HepG2 (cell line): ENCODE measurements at regions not wholly inside any gene's neighbourhood (a gene's known extent, or its start where the extent isn't known, plus 50 kb on each side); places are given as distances from the start of the nearest gene placed in this dataset.

ENCODE experiments used
- ATAC-seq: fragments of 200-7000 bp; cut with Tn5 transposase; 3 replicates; pipeline ENCODE4 v1.9.1; 2020; ENCODE audit warnings: mild to moderate bottlenecking, moderate library complexity
- BruUV-seq: library from RNA; stranded (reverse); fragments of 400-500 nt; replicated peaks from 2 replicates; lab custom pipeline; 2021; lab: Mats Ljungman, UMichigan
- CTCF ChIA-PET: fragments of 300-600 bp; formaldehyde crosslinking; extraction: SDS; loops from one replicate; lab custom pipeline; 2021; ENCODE audit warnings: low total read pairs, inconsistent platforms, low intra/inter-chr PET ratio; lab: Yijun Ruan, JAX
- POLR2A ChIA-PET: fragments of 350-600 bp; sonication (Branson Sonifier 250); formaldehyde crosslinking; loops from one replicate; lab custom pipeline; 2020; ENCODE audit warnings: antibody characterized with exemption, inconsistent platforms; lab: Yijun Ruan, JAX
- DNase-seq: peaks from one replicate; pipeline ENCODE4 v3.0.0-alpha.2; 2015; ENCODE audit warnings: low spot score
- FAIRE-seq: peaks from 3 replicates; lab custom pipeline; 2011; peaks lifted over from hg19 to GRCh38; lab: Jason Lieb, UNC
- H2AFZ ChIP-seq: one replicate; pipeline ENCODE4 v1.6.1; 2011; ENCODE audit warnings: low read length, inconsistent platforms
- H3K27ac ChIP-seq: fragments of 300-600 bp; 3 replicates; pipeline ENCODE4 v1.8.0; 2011; ENCODE audit warnings: mixed run types, mild to moderate bottlenecking, mixed read lengths, low read length, inconsistent platforms; ENCODE audit not compliant: insufficient read depth; ENCODE audit errors: extremely low read length
- H3K27me3 ChIP-seq, 2 experiments: fragments of 200-600 bp in 1 of 2; 2 replicates in 1 of 2; 3 replicates in 1 of 2; pipeline versions ENCODE4 v1.6.0 to v1.8.0; 2011; ENCODE audit warnings: low read length in 2 of 2, mild to moderate bottlenecking in 2 of 2, moderate library complexity in 2 of 2, inconsistent platforms in 1 of 2; ENCODE audit not compliant: insufficient read depth in 2 of 2, control insufficient read depth in 1 of 2
- H3K36me3 ChIP-seq, 2 experiments: fragments of 200-600 bp in 1 of 2; replicated peaks in 1 of 2; 2 replicates in 1 of 2; 3 replicates in 1 of 2; pipeline versions ENCODE4 v1.5.1 to v1.8.0; 2011; ENCODE audit warnings: low read length in 2 of 2, inconsistent platforms in 1 of 2; ENCODE audit not compliant: insufficient read depth in 2 of 2, control insufficient read depth in 1 of 2
- H3K4me1 ChIP-seq: 2 replicates; pipeline ENCODE4 v1.5.1; 2012; ENCODE audit warnings: low read length, inconsistent platforms; ENCODE audit not compliant: insufficient read depth
- H3K4me2 ChIP-seq: 2 replicates; pipeline ENCODE4 v1.6.0; 2011; ENCODE audit warnings: low read depth, low read length, inconsistent platforms
- H3K4me3 ChIP-seq, 3 experiments: fragments of 200-600 bp in 1 of 3; sonication (generic), shearing (Covaris generic) in 1 of 3; replicated peaks in 1 of 3; 2 replicates each; pipeline ENCODE4 v1.5.1; 2011 to 2016; ENCODE audit warnings: low read length in 3 of 3, inconsistent platforms in 2 of 3, low read depth in 2 of 3, mild to moderate bottlenecking in 2 of 3, control low read depth in 1 of 3, mixed read lengths in 1 of 3; ENCODE audit not compliant: insufficient read depth in 1 of 3
- H3K79me2 ChIP-seq: one replicate; pipeline ENCODE4 v1.6.1; 2011; ENCODE audit warnings: low read length, inconsistent platforms; ENCODE audit not compliant: insufficient read depth
- H3K9ac ChIP-seq: 2 replicates; pipeline ENCODE4 v1.6.0; 2011; ENCODE audit warnings: mild to moderate bottlenecking, low read depth, low read length, inconsistent platforms; ENCODE audit not compliant: insufficient read depth
- H3K9me3 ChIP-seq: 2 replicates; pipeline ENCODE4 v1.5.1; 2012; ENCODE audit warnings: mild to moderate bottlenecking, low read length
- H4K20me1 ChIP-seq: 2 replicates; pipeline ENCODE4 v1.6.0; 2011; ENCODE audit warnings: inconsistent platforms, mild to moderate bottlenecking, low read length, moderate library complexity; ENCODE audit not compliant: insufficient read depth
- DNMT3B ChIP-seq: conservative IDR thresholded peaks from 2 replicates; pipeline ENCODE4 v1.6.1; 2016; ENCODE audit warnings: missing biosample characterization, control low read depth
- HNRNPL ChIP-seq: fragments of 200-400 bp; formaldehyde crosslinking; IDR thresholded peaks from 2 replicates; pipeline ENCODE4 v1.6.1; 2017; ENCODE audit warnings: mild to moderate bottlenecking, low read depth, low read length
- MTA1 ChIP-seq: sonication (generic); formaldehyde crosslinking; IDR thresholded peaks from 2 replicates; pipeline ENCODE4 v1.4.0; 2020; ENCODE audit warnings: missing genetic modification reagents, mild to moderate bottlenecking, borderline replicate concordance
- U2AF1 ChIP-seq: fragments of 200-400 bp; formaldehyde crosslinking; optimal IDR thresholded peaks from 2 replicates; pipeline ENCODE3; 2017; ENCODE audit warnings: mild to moderate bottlenecking, low read depth, low read length
- ZNF121 ChIP-seq: sonication (generic); formaldehyde crosslinking; IDR thresholded peaks from 2 replicates; pipeline ENCODE4 v1.5.0; 2020; ENCODE audit warnings: mild to moderate bottlenecking, missing genetic modification reagents
- ZNF263 ChIP-seq: sonication (generic); formaldehyde crosslinking; IDR thresholded peaks from 2 replicates; pipeline ENCODE4 v1.4.0; 2020; ENCODE audit warnings: missing genetic modification reagents
- ZNF296 ChIP-seq: sonication (generic); formaldehyde crosslinking; conservative IDR thresholded peaks from 2 replicates; pipeline ENCODE4 v1.5.0; 2020; ENCODE audit warnings: mild to moderate bottlenecking, missing genetic modification reagents
- WGBS: methylation state at CpG from one replicate; pipeline ENCODE4 v1.1.6; 2017; ENCODE audit warnings: low lambda C conversion rate; 5-methylcytosine and 5-hydroxymethylcytosine counted together
- in situ Hi-C: cut with HindIII; loops from 2 replicates; pipeline ENCODE4 v1.10.0; 2017; ENCODE audit warnings: low pct_unique_long_range_greater_than_20kb; ENCODE audit not compliant: extremely low pct_ligation_motif_present
- intact Hi-C: fragments of 100-400 bp; cut with micrococcal nuclease; formaldehyde crosslinking; loops from one replicate; pipeline ENCODE4 v1.10.0; 2022; ENCODE audit not compliant: unreplicated experiment
- TF ChIP-seq, protein P1 (sequence below): sonication (generic); formaldehyde crosslinking; IDR thresholded peaks from 2 replicates; pipeline ENCODE4 v1.4.0; 2020; ENCODE audit warnings: mild to moderate bottlenecking, missing genetic modification reagents, borderline replicate concordance

DNA sequence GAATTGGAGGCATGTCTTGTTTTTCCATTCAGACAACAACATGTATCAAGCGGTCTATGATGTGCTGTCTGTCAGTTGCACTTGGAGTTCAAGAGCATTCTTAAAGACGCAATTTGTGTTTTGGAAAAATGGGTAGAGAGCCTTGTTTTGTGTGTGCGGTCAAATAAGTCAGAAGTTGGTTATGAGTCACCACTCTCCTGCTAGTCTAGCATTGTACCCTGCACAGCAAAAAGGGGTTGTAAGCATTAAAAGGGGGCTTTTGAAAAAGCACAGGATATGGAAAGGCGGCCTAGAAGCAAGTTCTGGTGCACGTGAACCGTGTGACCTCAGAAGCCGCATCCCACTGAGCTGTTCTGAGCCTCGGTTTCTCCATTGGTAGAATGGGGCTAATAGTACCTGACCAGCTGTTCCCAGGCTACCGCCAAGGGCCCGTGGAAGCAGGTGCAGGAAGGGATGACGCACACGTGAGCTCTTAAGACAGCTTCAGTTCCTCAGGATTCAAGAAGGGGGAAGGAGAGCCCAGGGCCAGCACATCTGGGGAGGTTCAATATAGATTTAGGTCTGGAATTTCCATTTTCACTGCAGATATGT is 61.6 kb upstream of the SNX9 start (continued):
- TF ChIP-seq, protein P1, sequence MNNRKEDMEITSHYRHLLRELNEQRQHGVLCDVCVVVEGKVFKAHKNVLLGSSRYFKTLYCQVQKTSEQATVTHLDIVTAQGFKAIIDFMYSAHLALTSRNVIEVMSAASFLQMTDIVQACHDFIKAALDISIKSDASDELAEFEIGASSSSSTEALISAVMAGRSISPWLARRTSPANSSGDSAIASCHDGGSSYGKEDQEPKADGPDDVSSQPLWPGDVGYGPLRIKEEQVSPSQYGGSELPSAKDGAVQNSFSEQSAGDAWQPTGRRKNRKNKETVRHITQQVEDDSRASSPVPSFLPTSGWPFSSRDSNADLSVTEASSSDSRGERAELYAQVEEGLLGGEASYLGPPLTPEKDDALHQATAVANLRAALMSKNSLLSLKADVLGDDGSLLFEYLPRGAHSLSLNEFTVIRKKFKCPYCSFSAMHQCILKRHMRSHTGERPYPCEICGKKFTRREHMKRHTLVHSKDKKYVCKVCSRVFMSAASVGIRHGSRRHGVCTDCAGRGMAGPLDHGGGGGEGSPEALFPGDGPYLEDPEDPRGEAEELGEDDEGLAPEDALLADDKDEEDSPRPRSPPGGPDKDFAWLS = no peak
- TF ChIP-seq, all 625 proteins: peak for 2

DNA sequence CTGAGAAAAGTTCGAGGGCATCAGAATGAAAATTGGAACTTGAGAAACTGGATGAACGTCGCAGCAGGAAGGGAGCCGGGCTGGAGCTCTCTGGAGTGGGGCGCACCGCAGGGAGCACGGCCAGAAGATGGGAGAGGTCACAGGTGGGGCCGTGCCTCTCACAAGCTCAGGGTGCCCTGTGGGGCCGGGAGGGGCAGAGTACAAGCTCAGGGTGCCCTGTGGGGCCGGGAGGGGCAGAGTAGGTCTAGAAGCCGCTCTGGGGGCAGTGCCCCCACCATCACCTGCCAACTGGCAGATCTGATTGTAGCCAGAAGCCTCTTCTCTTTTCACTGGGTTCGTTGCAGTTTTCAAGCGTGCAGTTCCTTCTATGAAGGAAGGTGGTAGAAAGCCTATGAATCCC is 61.1 kb upstream of the SNX9 start:
- in situ Hi-C loops = no loop called here
- no TSS peak for BruUV-seq
- Histone ChIP-seq H3K79me2 (no peaks in the 10 kb centered on the region), H3K27me3 (peaks cover 0 to 7% of the 10 kb centered on the region in 2 experiments; a peak in 2 of 5 replicates), H4K20me1 (no peaks in the 10 kb centered on the region), H3K9ac (no peak overlapping the region), H2AFZ (no peak overlapping the region), H3K27ac (no peak overlapping the region), H3K4me2 (no peak overlapping the region), H3K36me3 (no peaks in the 10 kb centered on the region), H3K9me3 (no peaks in the 10 kb centered on the region), H3K4me1 (peaks cover 74% of the 10 kb centered on the region), H3K4me3 (no peak overlapping the region)
- CTCF ChIA-PET = no interaction called here
- no peak for TF ChIP-seq DNMT3B (CRISPR knock-in tag)
- TF ChIP-seq U2AF1 = no peak
- no peak for TF ChIP-seq MTA1 (CRISPR knock-in tag)
- no peak for TF ChIP-seq ZNF296 (CRISPR knock-in tag)
- no peak for TF ChIP-seq ZNF121 (CRISPR knock-in tag)
- 0 out of 2 replicates have a peak, but pooled peaks have one; percentile 54 for TF ChIP-seq HNRNPL
- TF ChIP-seq ZNF263 (CRISPR knock-in tag) = peak; percentile 44; the same call in 1 of the 2 replicates
- DNase-seq = no peak
- no peak for FAIRE-seq
- POLR2A ChIA-PET = interaction anchor here (0.8 to 1.9 kb wide), 2 partner anchors 92 to 193 kb away, joined by 3 to 5 read pairs; no protein-coding TSS in a partner anchor
- no peak for ATAC-seq
- 56% methylated on average over 12 of the region's 13 CpGs for WGBS
- intact Hi-C loops = loop anchor here (5.0 kb wide), 1 partner anchor 35 kb away; no protein-coding TSS in a partner anchor
